ENCODE measurements at regions not wholly inside any gene's neighbourhood (a gene's known extent, or its start where the extent isn't known, plus 50 kb on each side); places are given as distances from the start of the nearest gene placed in this dataset.

DNA sequence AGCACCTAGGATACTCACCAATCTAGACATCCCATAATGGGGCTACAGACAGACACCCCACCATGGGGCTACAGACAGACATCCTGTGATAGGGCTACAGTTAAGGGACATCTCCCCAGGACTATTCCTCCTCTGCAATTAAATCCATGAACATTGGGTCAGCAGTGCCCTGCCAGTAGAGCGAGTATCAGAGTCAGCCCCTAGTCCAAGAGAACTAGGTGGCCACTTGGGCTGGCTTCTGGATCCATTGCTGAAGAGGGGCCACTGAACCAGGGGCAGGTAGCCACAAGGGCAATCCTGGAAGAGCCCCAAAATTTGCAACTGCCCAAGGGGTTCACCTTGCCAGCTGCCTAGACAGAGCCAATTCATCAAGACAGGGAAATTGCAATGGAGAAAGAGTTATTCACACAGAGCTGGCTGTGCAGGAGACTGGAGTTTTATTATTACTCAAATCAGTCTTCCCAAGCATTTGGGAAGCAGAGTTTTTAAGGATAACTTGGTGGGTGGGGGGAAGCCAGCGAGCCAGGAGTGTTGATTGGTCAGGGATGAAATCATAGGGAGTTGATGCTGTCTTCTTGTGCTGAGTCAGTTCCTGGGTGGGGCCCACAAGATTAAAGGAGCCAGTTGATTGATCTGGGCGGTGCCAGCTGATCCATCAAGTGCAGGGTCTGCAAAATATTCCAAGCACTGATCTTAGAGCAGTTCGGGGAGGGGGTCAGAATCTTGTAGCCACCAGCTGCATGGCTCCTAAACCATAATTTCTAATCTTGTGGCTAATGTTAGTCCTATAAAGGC is 170.2 kb upstream of the SMAD3 start:
- no peak for TF ChIP-seq EZH2phosphoT487 (IDR thresholded peaks at IDR 0.05; ENCODE audit: borderline replicate concordance, low read depth, low read length)
- CTCF ChIA-PET (ENCODE audit: unreplicated experiment), result no interaction called here
- no peaks in the 10 kb centered on the region for H3K36me3 ChIP-seq (ENCODE audit: insufficient read depth, low read length)

DNA sequence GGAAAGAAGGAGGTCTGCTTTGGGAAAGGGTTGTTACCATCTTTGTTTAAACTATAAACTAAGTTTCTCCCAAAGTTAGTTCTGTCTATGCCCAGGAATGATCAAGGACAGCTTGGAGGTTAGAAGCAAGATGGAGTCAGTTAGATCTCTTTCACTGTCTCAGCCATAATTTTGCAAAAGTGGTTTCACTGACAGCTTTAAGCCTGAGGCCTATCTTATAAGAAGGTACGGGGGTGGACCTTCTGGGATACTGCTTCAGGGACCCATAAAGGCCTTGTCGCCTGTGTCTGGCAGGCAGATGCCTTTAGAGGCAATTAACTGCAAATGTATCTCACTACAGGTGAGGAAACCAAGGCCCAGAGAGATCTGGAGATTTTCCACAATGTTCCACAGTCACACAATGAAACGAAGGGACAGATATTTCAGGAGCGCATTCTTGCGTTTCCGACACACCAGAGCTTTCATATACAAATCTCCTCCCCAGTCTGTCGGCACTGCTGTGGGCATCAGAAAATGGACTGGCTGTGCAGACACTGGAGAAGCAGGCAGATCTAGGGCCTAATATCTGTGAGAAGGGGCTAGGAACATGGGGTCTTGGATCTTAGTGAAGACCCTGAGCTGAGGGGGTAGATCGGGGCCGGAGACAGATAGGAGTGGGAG is 169.5 kb upstream of the SMAD3 start:
- H3K4me1 ChIP-seq (ENCODE audit: insufficient read depth, low read length, poor library complexity, severe bottlenecking), result no peaks in the 10 kb centered on the region
- no peak overlapping the region for H3K27ac ChIP-seq (ENCODE audit: low read depth, low read length, poor library complexity, severe bottlenecking)
- no peak for TF ChIP-seq EZH2phosphoT487 (IDR thresholded peaks at IDR 0.05; ENCODE audit: borderline replicate concordance, low read depth, low read length)
- no peaks in the 10 kb centered on the region for H3K9me3 ChIP-seq (ENCODE audit: low read length)
- intact Hi-C loops (cut with micrococcal nuclease; ENCODE audit: unreplicated experiment), result no loop called here
- no peaks in the 10 kb centered on the region for H4K20me1 ChIP-seq (ENCODE audit: insufficient read depth, low read length)
- ChIA-PET POLR2A (interaction anchor here (0.7 kb wide), 1 partner anchor 24 kb away, joined by 3 read pairs; no protein-coding TSS in a partner anchor), CTCF (ENCODE audit: unreplicated experiment) (no interaction called here)
- H3K36me3 ChIP-seq (ENCODE audit: insufficient read depth, low read length), result no peaks in the 10 kb centered on the region
- no peak overlapping the region for H3K4me2 ChIP-seq (ENCODE audit: low read length)
- no peak for DNase-seq (ENCODE audit: low spot score)
- H3K79me2 ChIP-seq (ENCODE audit: insufficient read depth, low read depth, low read length), result no peaks in the 10 kb centered on the region
- no peak overlapping the region for H2AFZ ChIP-seq (ENCODE audit: low read length)
- BruUV-seq (replicated peaks), result no TSS peak
- no peaks in the 10 kb centered on the region for H3K9me2 ChIP-seq (ENCODE audit: insufficient read depth, low read length)
- no peak overlapping the region for H3K4me3 ChIP-seq (ENCODE audit: low read depth, low read length, poor library complexity, severe bottlenecking)

More for the DNA sequence above, 170.2 kb upstream of the SMAD3 start:
- H2AFZ ChIP-seq (ENCODE audit: low read length), result no peak overlapping the region
- no peak for DNase-seq (ENCODE audit: low spot score)
- H3K9me3 ChIP-seq (ENCODE audit: low read length), result no peaks in the 10 kb centered on the region
- no peaks in the 10 kb centered on the region for H3K79me2 ChIP-seq (ENCODE audit: insufficient read depth, low read depth, low read length)
- no peak overlapping the region for H3K4me2 ChIP-seq (ENCODE audit: low read length)
- BruUV-seq (replicated peaks), result no TSS peak
- H4K20me1 ChIP-seq (ENCODE audit: insufficient read depth, low read length), result no peaks in the 10 kb centered on the region
- intact Hi-C loops (cut with micrococcal nuclease; ENCODE audit: unreplicated experiment), result no loop called here
- H3K4me3 ChIP-seq (ENCODE audit: low read depth, low read length, poor library complexity, severe bottlenecking), result no peak overlapping the region
- no peaks in the 10 kb centered on the region for H3K4me1 ChIP-seq (ENCODE audit: insufficient read depth, low read length, poor library complexity, severe bottlenecking)
- POLR2A ChIA-PET, result interaction anchor here (0.7 kb wide), 1 partner anchor 23 kb away, joined by 3 read pairs; no protein-coding TSS in a partner anchor
- no peaks in the 10 kb centered on the region for H3K9me2 ChIP-seq (ENCODE audit: insufficient read depth, low read length)
- no peak overlapping the region for H3K27ac ChIP-seq (ENCODE audit: low read depth, low read length, poor library complexity, severe bottlenecking)

- CTCF ChIA-PET (ENCODE audit: unreplicated experiment), result interaction anchor here (0.6 kb wide), 1 partner anchor 45 kb away, joined by 3 read pairs; no protein-coding TSS in a partner anchor
- no peak for DNase-seq (ENCODE audit: low spot score)
- TF ChIP-seq, protein P1, sequence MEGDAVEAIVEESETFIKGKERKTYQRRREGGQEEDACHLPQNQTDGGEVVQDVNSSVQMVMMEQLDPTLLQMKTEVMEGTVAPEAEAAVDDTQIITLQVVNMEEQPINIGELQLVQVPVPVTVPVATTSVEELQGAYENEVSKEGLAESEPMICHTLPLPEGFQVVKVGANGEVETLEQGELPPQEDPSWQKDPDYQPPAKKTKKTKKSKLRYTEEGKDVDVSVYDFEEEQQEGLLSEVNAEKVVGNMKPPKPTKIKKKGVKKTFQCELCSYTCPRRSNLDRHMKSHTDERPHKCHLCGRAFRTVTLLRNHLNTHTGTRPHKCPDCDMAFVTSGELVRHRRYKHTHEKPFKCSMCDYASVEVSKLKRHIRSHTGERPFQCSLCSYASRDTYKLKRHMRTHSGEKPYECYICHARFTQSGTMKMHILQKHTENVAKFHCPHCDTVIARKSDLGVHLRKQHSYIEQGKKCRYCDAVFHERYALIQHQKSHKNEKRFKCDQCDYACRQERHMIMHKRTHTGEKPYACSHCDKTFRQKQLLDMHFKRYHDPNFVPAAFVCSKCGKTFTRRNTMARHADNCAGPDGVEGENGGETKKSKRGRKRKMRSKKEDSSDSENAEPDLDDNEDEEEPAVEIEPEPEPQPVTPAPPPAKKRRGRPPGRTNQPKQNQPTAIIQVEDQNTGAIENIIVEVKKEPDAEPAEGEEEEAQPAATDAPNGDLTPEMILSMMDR (conservative IDR thresholded peaks at IDR 0.05; ENCODE audit: low read length), result no peak
- TF ChIP-seq EZH2phosphoT487 (IDR thresholded peaks at IDR 0.05; ENCODE audit: borderline replicate concordance, low read depth, low read length), result no peak
- Histone ChIP-seq H3K9me3 (ENCODE audit: low read length) (no peaks in the 10 kb centered on the region), H3K4me3 (ENCODE audit: low read depth, low read length, poor library complexity, severe bottlenecking) (no peak overlapping the region), H3K4me2 (ENCODE audit: low read length) (no peak overlapping the region), H3K4me1 (ENCODE audit: insufficient read depth, low read length, poor library complexity, severe bottlenecking) (no peaks in the 10 kb centered on the region), H3K27ac (ENCODE audit: low read depth, low read length, poor library complexity, severe bottlenecking) (no peak overlapping the region), H3K9me2 (ENCODE audit: insufficient read depth, low read length) (no peaks in the 10 kb centered on the region), H3K36me3 (ENCODE audit: insufficient read depth, low read length) (no peaks in the 10 kb centered on the region), H3K79me2 (ENCODE audit: insufficient read depth, low read depth, low read length) (no peaks in the 10 kb centered on the region), H4K20me1 (ENCODE audit: insufficient read depth, low read length) (no peaks in the 10 kb centered on the region), H2AFZ (ENCODE audit: low read length) (no peak overlapping the region)
- no TSS peak for BruUV-seq (replicated peaks)
- intact Hi-C loops (cut with micrococcal nuclease; ENCODE audit: unreplicated experiment), result no loop called here
- POLR2A ChIA-PET, result no interaction called here
Measured at GRCh38 chr15:66896611-66897010, 168.8 kb upstream of the SMAD3 start.

All from OCI-LY7 (cell line).